DMS53 (cell line): ENCODE measurements at regions not wholly inside any gene's neighbourhood (a gene's known extent, or its start where the extent isn't known, plus 50 kb on each side); places are given as distances from the start of the nearest gene placed in this dataset.
A peak's percentile ranks its signal among the peaks of the same experiment; 100 is the strongest.
"Not testable (repeated sequence)": the region's sequence is repeated elsewhere in the genome, so short reads cannot be mapped to it uniquely, and the experiment has no call there.

Source experiments
- DNase-seq: peaks from one replicate; lab custom pipeline; 2025; lab: John Stamatoyannopoulos, UW

- DNase-seq = no peak
Observed at GRCh38 chr2:67103157-67103556, 294.0 kb upstream of the ETAA1 start.

- peak; percentile 30 for DNase-seq
Observed at GRCh38 chr2:67108231-67108630, 288.9 kb upstream of the ETAA1 start.

GRCh38 chr2:67124531-67124930 lies 272.6 kb upstream of the ETAA1 start:
- no peak for DNase-seq

GRCh38 chr2:67130531-67131256 lies 266.4 kb upstream of the ETAA1 start:
- DNase-seq = no peak

- DNase-seq = no peak
Observed at GRCh38 chr2:67131257-67131609, 265.9 kb upstream of the ETAA1 start.

GRCh38 chr2:67132441-67132940 lies 264.6 kb upstream of the ETAA1 start:
- DNase-seq = not testable (repeated sequence)

GRCh38 chr2:67135208-67135607 lies 261.9 kb upstream of the ETAA1 start:
- DNase-seq = peak; percentile 76

- DNase-seq = peak; percentile 81
Observed at GRCh38 chr2:67137699-67138098, 259.4 kb upstream of the ETAA1 start.

- no peak for DNase-seq
Observed at GRCh38 chr2:67142071-67142470, 255.1 kb upstream of the ETAA1 start.

- no peak for DNase-seq
Observed at GRCh38 chr2:67142741-67143140, 254.4 kb upstream of the ETAA1 start.

GRCh38 chr2:67145851-67146250 lies 251.3 kb upstream of the ETAA1 start:
- peak; percentile 52 for DNase-seq

GRCh38 chr2:67156796-67157195 lies 240.3 kb upstream of the ETAA1 start:
- no peak for DNase-seq

GRCh38 chr2:67158718-67159117 lies 238.4 kb upstream of the ETAA1 start:
- no peak for DNase-seq

- no peak for DNase-seq
Observed at GRCh38 chr2:67159929-67160328, 237.2 kb upstream of the ETAA1 start.

GRCh38 chr2:67164771-67165522 lies 232.2 kb upstream of the ETAA1 start:
- DNase-seq = no peak

- DNase-seq = no peak
Observed at GRCh38 chr2:67165523-67165990, 231.6 kb upstream of the ETAA1 start.

- DNase-seq = not testable (repeated sequence)
Observed at GRCh38 chr2:67166511-67166910, 230.6 kb upstream of the ETAA1 start.

GRCh38 chr2:67169417-67170140 lies 227.6 kb upstream of the ETAA1 start:
- DNase-seq = no peak

- no peak for DNase-seq
Observed at GRCh38 chr2:67179526-67179925, 217.6 kb upstream of the ETAA1 start.

GRCh38 chr2:67180841-67181240 lies 216.3 kb upstream of the ETAA1 start:
- no peak for DNase-seq

GRCh38 chr2:67182884-67183283 lies 214.2 kb upstream of the ETAA1 start:
- DNase-seq = no peak

- no peak for DNase-seq
Observed at GRCh38 chr2:67186326-67186725, 210.8 kb upstream of the ETAA1 start.

- no peak for DNase-seq
Observed at GRCh38 chr2:67186871-67187270, 210.3 kb upstream of the ETAA1 start.
